Mesendoderm (in vitro differentiated cells): ENCODE measurements at regions not wholly inside any gene's neighbourhood (a gene's known extent, or its start where the extent isn't known, plus 50 kb on each side); places are given as distances from the start of the nearest gene placed in this dataset.
"Not testable (repeated sequence)": the region's sequence is repeated elsewhere in the genome, so short reads cannot be mapped to it uniquely, and the experiment has no call there.

Experiments
- DNase-seq: peaks from one replicate; pipeline ENCODE4 v3.0.0; 2013
- H2AK5ac ChIP-seq: 2 replicates; pipeline ENCODE4 v1.6.1; 2013; ENCODE audit warnings: low read length, inconsistent platforms
- H2BK120ac ChIP-seq: 2 replicates; pipeline ENCODE4 v1.6.1; 2013; ENCODE audit warnings: low read depth, mild to moderate bottlenecking, low read length, moderate library complexity, mixed read lengths
- H2BK15ac ChIP-seq: replicated peaks from 2 replicates; pipeline ENCODE4 v1.6.1; 2013; ENCODE audit warnings: low read depth, mild to moderate bottlenecking, moderate library complexity
- H2BK5ac ChIP-seq: 2 replicates; pipeline ENCODE4 v1.6.1; 2013; ENCODE audit warnings: low read length, inconsistent platforms
- H3K18ac ChIP-seq: 2 replicates; pipeline ENCODE4 v1.6.1; 2013; ENCODE audit warnings: mild to moderate bottlenecking, low read length, mixed read lengths
- H3K23ac ChIP-seq: one replicate; pipeline ENCODE4 v1.6.1; 2013; ENCODE audit warnings: low read length
- H3K27ac ChIP-seq: 2 replicates; pipeline ENCODE4 v1.5.1; 2013; ENCODE audit warnings: low read depth, mild to moderate bottlenecking, inconsistent platforms, low read length, moderate library complexity
- H3K27me3 ChIP-seq: 2 replicates; pipeline ENCODE4 v1.6.1; 2013; ENCODE audit warnings: low read length, control low read depth, mild to moderate bottlenecking, inconsistent platforms; ENCODE audit not compliant: insufficient read depth, poor library complexity
- H3K36me3 ChIP-seq: 2 replicates; pipeline ENCODE4 v1.6.1; 2013; ENCODE audit warnings: low read length, inconsistent platforms; ENCODE audit not compliant: control insufficient read depth, insufficient read depth
- H3K4ac ChIP-seq: one replicate; pipeline ENCODE4 v1.6.1; 2013; ENCODE audit warnings: low read depth, mild to moderate bottlenecking, low read length, moderate library complexity
- H3K4me1 ChIP-seq: 2 replicates; pipeline ENCODE4 v1.6.1; 2013; ENCODE audit warnings: low read depth, low read length, inconsistent platforms; ENCODE audit not compliant: control insufficient read depth
- H3K4me2 ChIP-seq: 2 replicates; pipeline ENCODE4 v1.6.1; 2013; ENCODE audit warnings: low read length
- H3K4me3 ChIP-seq: 2 replicates; pipeline ENCODE4 v1.5.1; 2013; ENCODE audit warnings: mild to moderate bottlenecking, low read length
- H3K56ac ChIP-seq: one replicate; pipeline ENCODE4 v1.6.1; 2013; ENCODE audit warnings: low read length
- H3K79me1 ChIP-seq: 2 replicates; pipeline ENCODE4 v1.6.1; 2013; ENCODE audit warnings: low read length, inconsistent platforms
- H3K79me2 ChIP-seq: 2 replicates; pipeline ENCODE4 v1.6.1; 2013; ENCODE audit warnings: mild to moderate bottlenecking, low read length; ENCODE audit not compliant: control insufficient read depth, insufficient read depth
- H3K9ac ChIP-seq: 2 replicates; pipeline ENCODE4 v1.6.1; 2013; ENCODE audit warnings: low read length, inconsistent platforms
- H4K5ac ChIP-seq: one replicate; pipeline ENCODE4 v1.6.1; 2013; ENCODE audit warnings: low read length
- H4K8ac ChIP-seq: one replicate; pipeline ENCODE4 v1.6.1; 2013; ENCODE audit warnings: low read depth, mild to moderate bottlenecking, control low read depth, low read length, moderate library complexity
- WGBS: extraction: QIAGEN DNeasy Blood & Tissue Kit; methylation state at CpG from one replicate; pipeline ENCODE4 v1.1.7; 2013; ENCODE audit warnings: low lambda C conversion rate, missing lambda C conversion rate; ENCODE audit not compliant: insufficient coverage; ENCODE audit errors: extremely low coverage; 5-methylcytosine and 5-hydroxymethylcytosine counted together

- Histone ChIP-seq H2BK120ac (no peak overlapping the region), H3K23ac (no peak overlapping the region), H3K79me1 (no peaks in the 10 kb centered on the region), H3K9ac (no peak overlapping the region), H3K56ac (no peak overlapping the region), H3K36me3 (no peaks in the 10 kb centered on the region), H3K4me2 (no peak overlapping the region), H3K18ac (no peak overlapping the region), H3K27ac (no peak overlapping the region), H3K27me3 (no peaks in the 10 kb centered on the region), H2BK5ac (no peak overlapping the region), H4K5ac (no peak overlapping the region), H4K8ac (no peak overlapping the region), H3K4me3 (no peak overlapping the region), H3K4me1 (no peaks in the 10 kb centered on the region), H3K4ac (no peak overlapping the region), H2AK5ac (no peak overlapping the region), H3K79me2 (no peaks in the 10 kb centered on the region), H2BK15ac (no peak overlapping the region)
- DNase-seq, result no peak
- no CpG with 5 or more reads among the region's 1 CpG for WGBS
Measured at GRCh38 chr2:210971431-210971830, 415.0 kb downstream of the CPS1 start.

- H2AK5ac ChIP-seq, H3K4ac ChIP-seq, H3K79me1 ChIP-seq, H4K8ac ChIP-seq, H3K9ac ChIP-seq, H3K4me2 ChIP-seq, H2BK120ac ChIP-seq, H3K56ac ChIP-seq, H3K4me3 ChIP-seq, H2BK5ac ChIP-seq, H3K36me3 ChIP-seq, H2BK15ac ChIP-seq, H3K79me2 ChIP-seq, H3K27me3 ChIP-seq, H3K4me1 ChIP-seq, H4K5ac ChIP-seq, H3K27ac ChIP-seq, DNase-seq, H3K18ac ChIP-seq, H3K23ac ChIP-seq: not testable (repeated sequence)
- WGBS, result no CpG with 5 or more reads among the region's 5 CpGs
Measured at GRCh38 chr2:210986806-210987205, 430.4 kb downstream of the CPS1 start.

- Histone ChIP-seq H3K56ac (no peak overlapping the region), H3K4me3 (no peak overlapping the region), H3K36me3 (no peaks in the 10 kb centered on the region), H3K79me1 (no peaks in the 10 kb centered on the region), H3K79me2 (no peaks in the 10 kb centered on the region), H2AK5ac (no peak overlapping the region), H3K9ac (no peak overlapping the region), H2BK15ac (no peak overlapping the region), H3K23ac (no peak overlapping the region), H2BK120ac (no peak overlapping the region), H3K27me3 (no peaks in the 10 kb centered on the region), H3K4ac (no peak overlapping the region), H4K5ac (no peak overlapping the region), H4K8ac (no peak overlapping the region), H2BK5ac (no peak overlapping the region), H3K18ac (no peak overlapping the region), H3K4me2 (no peak overlapping the region), H3K4me1 (no peaks in the 10 kb centered on the region), H3K27ac (no peak overlapping the region)
- WGBS, result no CpG with 5 or more reads among the region's 3 CpGs
- no peak for DNase-seq
Measured at GRCh38 chr2:210991107-210991506, 434.7 kb downstream of the CPS1 start.

- Histone ChIP-seq H3K79me2 (no peaks in the 10 kb centered on the region), H3K23ac (no peak overlapping the region), H4K5ac (no peak overlapping the region), H2AK5ac (no peak overlapping the region), H3K79me1 (no peaks in the 10 kb centered on the region), H3K27ac (no peak overlapping the region), H2BK120ac (no peak overlapping the region), H3K18ac (no peak overlapping the region), H3K4me3 (no peak overlapping the region), H3K36me3 (no peaks in the 10 kb centered on the region), H3K9ac (no peak overlapping the region), H3K4me1 (no peaks in the 10 kb centered on the region), H3K27me3 (no peaks in the 10 kb centered on the region), H3K56ac (no peak overlapping the region), H2BK15ac (no peak overlapping the region), H4K8ac (no peak overlapping the region), H3K4me2 (no peak overlapping the region), H3K4ac (no peak overlapping the region), H2BK5ac (no peak overlapping the region)
- no peak for DNase-seq
Measured at GRCh38 chr2:210994104-210994503, 437.7 kb downstream of the CPS1 start.

- H4K8ac ChIP-seq, result no peak overlapping the region
- no peaks in the 10 kb centered on the region for H3K27me3 ChIP-seq
- H3K56ac ChIP-seq, result no peak overlapping the region
- no peak overlapping the region for H4K5ac ChIP-seq
- H3K79me2 ChIP-seq, result no peaks in the 10 kb centered on the region
- H3K23ac ChIP-seq, result no peak overlapping the region
- H3K4me3 ChIP-seq, result no peak overlapping the region
- no peak overlapping the region for H2BK15ac ChIP-seq
- H2AK5ac ChIP-seq, result no peak overlapping the region
- H3K9ac ChIP-seq, result no peak overlapping the region
- no peaks in the 10 kb centered on the region for H3K79me1 ChIP-seq
- no peak overlapping the region for H3K4ac ChIP-seq
- no peak overlapping the region for H3K27ac ChIP-seq
- no peaks in the 10 kb centered on the region for H3K36me3 ChIP-seq
- H2BK120ac ChIP-seq, result no peak overlapping the region
- no peak overlapping the region for H2BK5ac ChIP-seq
- H3K18ac ChIP-seq, result no peak overlapping the region
- H3K4me2 ChIP-seq, result no peak overlapping the region
- DNase-seq, result no peak
- H3K4me1 ChIP-seq, result no peaks in the 10 kb centered on the region
Measured at GRCh38 chr2:210997373-210997772, 441.0 kb downstream of the CPS1 start.

- Histone ChIP-seq H3K9ac (no peak overlapping the region), H4K8ac (no peak overlapping the region), H3K23ac (no peak overlapping the region), H3K27ac (no peak overlapping the region), H3K36me3 (no peaks in the 10 kb centered on the region), H3K4me1 (no peaks in the 10 kb centered on the region), H3K79me1 (no peaks in the 10 kb centered on the region), H2AK5ac (no peak overlapping the region), H3K18ac (no peak overlapping the region), H2BK15ac (no peak overlapping the region), H3K27me3 (no peaks in the 10 kb centered on the region), H4K5ac (no peak overlapping the region), H3K4ac (no peak overlapping the region), H2BK120ac (no peak overlapping the region), H3K79me2 (no peaks in the 10 kb centered on the region), H3K4me3 (no peak overlapping the region), H2BK5ac (no peak overlapping the region), H3K4me2 (no peak overlapping the region), H3K56ac (no peak overlapping the region)
- DNase-seq, result no peak
- WGBS, result no CpG with 5 or more reads among the region's 2 CpGs
Measured at GRCh38 chr2:210998334-210998733, 441.9 kb downstream of the CPS1 start.
